ENCODE measurements at regions not wholly inside any gene's neighbourhood (a gene's known extent, or its start where the extent isn't known, plus 50 kb on each side); places are given as distances from the start of the nearest gene placed in this dataset.

GRCh38 chr6:166795879-166796278 lies 160.5 kb downstream of the RNASET2 start:
- TF ChIP-seq CTCF (IDR thresholded peaks at IDR 0.05): no peak
- no peak for TF ChIP-seq EZH2 (IDR thresholded peaks at IDR 0.05; ENCODE audit: borderline replicate concordance, insufficient read depth, low read depth, low read length, poor library complexity, severe bottlenecking)

All from B cell (primary cell).